AG04450 (cell line): ENCODE measurements at regions not wholly inside any gene's neighbourhood (a gene's known extent, or its start where the extent isn't known, plus 50 kb on each side); places are given as distances from the start of the nearest gene placed in this dataset.
A peak's percentile ranks its signal among the peaks of the same experiment; 100 is the strongest.

ENCODE experiments used
- CTCF ChIA-PET: fragments of 300-600, 350-600 bp; formaldehyde crosslinking; extraction: SDS; loops from one replicate; lab custom pipeline; 2022; ENCODE audit warnings: antibody characterized with exemption, inconsistent platforms; lab: Charles Lee
- POLR2A ChIA-PET: fragments of 350-600 bp; formaldehyde crosslinking; extraction: SDS; loops from one replicate; lab custom pipeline; 2021; ENCODE audit warnings: antibody characterized with exemption, inconsistent platforms; lab: Yijun Ruan, JAX
- DNase-seq: peaks from one replicate; pipeline ENCODE4 v3.0.0-alpha.2; 2011; ENCODE audit warnings: low read depth, low spot score
- H3K27ac ChIP-seq: one replicate; pipeline ENCODE4 v1.5.1; 2012; ENCODE audit warnings: low read depth, low read length, control low read depth
- H3K27me3 ChIP-seq: one replicate; pipeline ENCODE4 v1.6.0; 2012; ENCODE audit warnings: low read length; ENCODE audit not compliant: control insufficient read depth, insufficient read depth
- H3K4me3 ChIP-seq: 2 replicates; pipeline ENCODE4 v1.5.1; 2011; ENCODE audit warnings: mild to moderate bottlenecking, low read depth, low read length, control low read depth
- H3K9me3 ChIP-seq: 2 replicates; pipeline ENCODE4 v1.5.1; 2012; ENCODE audit warnings: low read length; ENCODE audit not compliant: control insufficient read depth, insufficient read depth
- TF ChIP-seq, protein P1 (sequence below): IDR thresholded peaks from 2 replicates; pipeline ENCODE4 v1.5.1; 2011; ENCODE audit warnings: low read depth, low read length, control low read depth, inconsistent platforms

DNA sequence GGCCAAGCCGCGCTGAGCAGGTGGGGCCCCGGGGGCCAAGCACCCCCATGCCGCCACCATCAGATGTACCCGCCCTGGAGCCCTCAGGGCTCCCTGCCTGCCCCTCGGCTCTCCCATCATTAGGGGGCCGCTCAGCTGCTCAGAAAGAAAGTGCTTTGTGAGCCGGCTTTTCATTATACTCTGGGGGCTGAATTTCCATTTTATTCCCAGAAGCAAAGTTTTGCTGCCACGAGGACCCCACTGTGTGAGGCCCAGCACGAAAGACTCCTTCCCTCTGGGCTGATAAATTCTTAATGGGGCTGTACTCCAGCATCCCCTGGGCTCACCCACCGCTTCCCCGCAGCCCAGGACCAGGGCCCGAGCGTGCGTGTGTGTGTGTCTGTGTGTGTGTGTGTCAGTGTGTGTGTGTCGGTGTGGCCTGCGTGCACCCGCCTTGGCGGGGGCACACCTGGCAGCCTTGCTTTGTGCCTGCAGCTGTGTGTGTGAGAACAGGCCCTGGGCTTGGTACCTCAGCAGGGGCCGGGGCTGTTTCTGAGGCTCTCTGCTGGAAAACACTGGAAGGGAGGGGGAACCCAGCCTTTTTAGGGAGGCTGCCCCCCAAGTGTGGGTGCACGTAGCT, 103.0 kb upstream of the GSE1 start:
- POLR2A ChIA-PET, result interaction anchor here (0.6 kb wide), 1 partner anchor 37 kb away, joined by 6 read pairs; no protein-coding TSS in a partner anchor
- Histone ChIP-seq H3K27me3 (no peaks in the 10 kb centered on the region), H3K27ac (no peak overlapping the region), H3K4me3 (no peak overlapping the region), H3K9me3 (no peaks in the 10 kb centered on the region; the same call in 1 of the 2 replicates)
- DNase-seq, result no peak
- TF ChIP-seq, protein P1, sequence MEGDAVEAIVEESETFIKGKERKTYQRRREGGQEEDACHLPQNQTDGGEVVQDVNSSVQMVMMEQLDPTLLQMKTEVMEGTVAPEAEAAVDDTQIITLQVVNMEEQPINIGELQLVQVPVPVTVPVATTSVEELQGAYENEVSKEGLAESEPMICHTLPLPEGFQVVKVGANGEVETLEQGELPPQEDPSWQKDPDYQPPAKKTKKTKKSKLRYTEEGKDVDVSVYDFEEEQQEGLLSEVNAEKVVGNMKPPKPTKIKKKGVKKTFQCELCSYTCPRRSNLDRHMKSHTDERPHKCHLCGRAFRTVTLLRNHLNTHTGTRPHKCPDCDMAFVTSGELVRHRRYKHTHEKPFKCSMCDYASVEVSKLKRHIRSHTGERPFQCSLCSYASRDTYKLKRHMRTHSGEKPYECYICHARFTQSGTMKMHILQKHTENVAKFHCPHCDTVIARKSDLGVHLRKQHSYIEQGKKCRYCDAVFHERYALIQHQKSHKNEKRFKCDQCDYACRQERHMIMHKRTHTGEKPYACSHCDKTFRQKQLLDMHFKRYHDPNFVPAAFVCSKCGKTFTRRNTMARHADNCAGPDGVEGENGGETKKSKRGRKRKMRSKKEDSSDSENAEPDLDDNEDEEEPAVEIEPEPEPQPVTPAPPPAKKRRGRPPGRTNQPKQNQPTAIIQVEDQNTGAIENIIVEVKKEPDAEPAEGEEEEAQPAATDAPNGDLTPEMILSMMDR, result no peak
- CTCF ChIA-PET, result no interaction called here

DNA sequence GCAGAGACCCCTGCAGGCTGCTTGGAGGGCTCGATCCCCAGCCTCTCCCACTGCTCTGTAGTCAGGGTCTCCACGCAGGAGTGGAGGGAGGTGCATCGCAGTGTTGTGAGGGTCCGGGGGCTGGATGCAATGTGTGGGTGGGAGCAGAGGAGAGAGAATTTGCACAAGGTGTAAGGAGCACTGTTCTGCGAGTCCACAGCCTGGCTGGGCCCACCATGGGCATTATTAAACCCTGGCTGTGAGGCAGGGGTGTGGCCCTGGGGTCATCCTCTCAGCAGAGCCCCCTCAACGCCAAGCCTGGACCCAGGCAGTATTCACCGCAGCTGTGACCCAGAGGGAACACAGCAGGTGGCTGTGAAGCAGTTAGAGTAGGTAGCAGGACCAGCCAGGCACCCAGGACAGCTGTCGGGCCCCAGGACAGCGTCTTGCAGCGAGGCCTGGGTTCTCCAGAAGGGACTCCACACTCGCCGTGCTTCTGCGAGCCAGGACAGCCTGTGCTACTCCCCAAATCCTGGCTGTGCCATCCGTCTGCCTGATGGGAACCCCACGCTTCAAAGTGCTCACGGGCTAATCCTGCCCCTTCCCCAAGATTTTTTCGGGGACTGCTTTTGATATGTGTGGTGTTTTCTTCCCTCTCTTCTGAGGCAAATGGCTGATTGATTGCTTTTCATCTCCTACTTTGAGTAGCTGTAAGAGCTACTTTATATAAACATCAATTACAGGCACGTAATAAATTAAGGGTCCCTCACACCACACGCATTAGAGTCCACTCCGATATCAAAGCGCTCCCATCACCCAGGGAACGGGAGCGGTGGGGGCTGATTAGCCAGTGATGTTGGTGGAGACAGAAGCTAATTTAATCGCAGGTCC, 100.9 kb upstream of the GSE1 start:
- POLR2A ChIA-PET, result no interaction called here
- CTCF ChIA-PET, result interaction anchor here (1.2 kb wide), 1 partner anchor 259 kb away, joined by 3 read pairs; no protein-coding TSS in a partner anchor
- Histone ChIP-seq H3K27me3 (no peaks in the 10 kb centered on the region), H3K9me3 (no peaks in the 10 kb centered on the region; the same call in 1 of the 2 replicates), H3K27ac (peak overlapping the region; percentile 21), H3K4me3 (no peak overlapping the region)
- TF ChIP-seq, protein P1, result no peak
- DNase-seq, result no peak

DNA sequence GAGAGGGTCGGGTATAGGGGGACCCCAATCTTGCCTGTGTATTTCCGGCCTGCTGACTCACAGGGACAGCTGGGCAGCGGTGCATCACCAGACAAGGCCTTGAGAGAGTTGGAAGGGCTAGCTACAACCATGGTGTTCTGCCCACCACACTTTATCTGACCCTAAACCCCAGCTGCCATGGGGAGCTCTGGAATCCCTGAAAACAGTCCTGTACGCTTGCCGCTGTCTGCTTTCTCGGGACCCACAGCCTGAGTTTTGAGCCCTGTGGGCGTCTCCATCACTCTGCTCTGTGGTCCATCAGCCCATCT, 100.4 kb upstream of the GSE1 start:
- no peak overlapping the region for H3K4me3 ChIP-seq
- ChIA-PET POLR2A (no interaction called here), CTCF (interaction anchor here (0.5 to 1.2 kb wide), 2 partner anchors 98 to 260 kb away, joined by 3 to 4 read pairs; no protein-coding TSS in a partner anchor)
- H3K27ac ChIP-seq, result peak overlapping the region; percentile 21
- TF ChIP-seq, protein P1, result no peak
- no peaks in the 10 kb centered on the region; the same call in 1 of the 2 replicates for H3K9me3 ChIP-seq
- no peak for DNase-seq
- H3K27me3 ChIP-seq, result no peaks in the 10 kb centered on the region

DNA sequence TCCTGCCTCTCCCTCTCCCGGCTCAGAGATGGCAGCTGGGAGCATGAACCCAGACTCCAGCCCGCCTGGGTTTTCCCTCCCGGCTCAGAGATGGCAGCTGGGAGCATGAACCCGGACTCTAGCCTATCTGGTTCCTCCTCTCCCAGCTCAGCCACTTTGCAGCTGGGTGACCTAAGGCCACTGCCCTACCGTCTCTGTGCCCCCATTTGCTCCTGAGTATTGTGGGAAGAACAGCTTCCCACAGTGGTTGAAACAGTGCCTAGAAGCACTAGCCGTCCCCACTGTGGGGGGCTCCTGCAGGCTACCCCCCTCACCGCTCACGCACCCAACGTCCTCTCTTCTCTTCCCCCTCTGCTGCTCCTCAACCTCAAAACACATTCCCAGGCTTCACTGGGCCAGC, 99.9 kb upstream of the GSE1 start:
- H3K27ac ChIP-seq, result no peak overlapping the region
- TF ChIP-seq, protein P1, result no peak
- POLR2A ChIA-PET, result no interaction called here
- H3K4me3 ChIP-seq, result no peak overlapping the region
- no peak for DNase-seq
- no peaks in the 10 kb centered on the region for H3K27me3 ChIP-seq
- CTCF ChIA-PET, result interaction anchor here (0.5 to 1.2 kb wide), 2 partner anchors 98 to 260 kb away, joined by 3 to 4 read pairs; no protein-coding TSS in a partner anchor
- H3K9me3 ChIP-seq, result no peaks in the 10 kb centered on the region; the same call in 1 of the 2 replicates

DNA sequence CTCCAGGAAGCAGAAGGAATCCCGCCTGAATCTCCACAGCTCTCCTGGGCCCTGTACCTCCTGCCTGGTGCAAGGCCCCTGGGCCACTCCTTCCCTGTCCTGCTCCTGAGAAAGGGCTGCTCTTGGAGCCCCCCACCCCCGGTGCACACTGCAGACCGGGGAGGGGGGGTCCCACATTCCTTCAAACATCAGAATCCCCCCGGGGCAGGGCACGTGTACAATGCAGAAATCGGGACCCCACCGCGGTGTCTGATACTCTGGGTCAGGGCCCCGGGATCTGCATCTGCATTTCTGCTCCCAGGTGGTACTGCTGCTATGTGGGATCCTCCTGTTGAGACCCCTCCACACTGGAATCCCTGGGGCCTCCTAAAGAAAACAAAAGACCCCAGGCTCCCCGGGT, 99.5 kb upstream of the GSE1 start:
- H3K27me3 ChIP-seq, result no peaks in the 10 kb centered on the region
- DNase-seq, result no peak
- H3K9me3 ChIP-seq, result no peaks in the 10 kb centered on the region; the same call in 1 of the 2 replicates
- CTCF ChIA-PET, result no interaction called here
- TF ChIP-seq, protein P1, result no peak
- H3K4me3 ChIP-seq, result no peak overlapping the region
- POLR2A ChIA-PET, result no interaction called here
- peak overlapping the region; percentile 97 for H3K27ac ChIP-seq
